ENCODE measurements at regions not wholly inside any gene's neighbourhood (a gene's known extent, or its start where the extent isn't known, plus 50 kb on each side); places are given as distances from the start of the nearest gene placed in this dataset.

DNA sequence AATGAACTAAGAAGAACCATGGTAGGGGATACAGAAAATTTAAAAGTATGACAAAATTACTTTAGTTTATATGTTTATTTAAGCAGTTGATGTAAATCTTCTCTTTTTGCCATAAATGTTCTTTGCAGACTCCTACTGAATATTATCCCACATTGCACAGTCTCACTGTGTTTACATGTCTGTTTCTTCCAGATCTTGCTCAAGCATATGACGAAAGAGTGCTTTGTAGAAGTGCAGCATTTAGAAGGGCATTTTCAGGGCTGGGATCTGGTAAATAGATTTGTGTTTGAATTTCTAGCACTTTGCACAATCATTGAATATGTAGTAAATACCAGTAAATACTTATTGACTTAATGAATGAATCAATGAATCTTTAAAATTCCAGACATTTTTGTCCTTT is 152.0 kb upstream of the EPHA7 start:
- no peak for TF ChIP-seq POLR2A (IDR thresholded peaks at IDR 0.05)
- TF ChIP-seq, protein P1, sequence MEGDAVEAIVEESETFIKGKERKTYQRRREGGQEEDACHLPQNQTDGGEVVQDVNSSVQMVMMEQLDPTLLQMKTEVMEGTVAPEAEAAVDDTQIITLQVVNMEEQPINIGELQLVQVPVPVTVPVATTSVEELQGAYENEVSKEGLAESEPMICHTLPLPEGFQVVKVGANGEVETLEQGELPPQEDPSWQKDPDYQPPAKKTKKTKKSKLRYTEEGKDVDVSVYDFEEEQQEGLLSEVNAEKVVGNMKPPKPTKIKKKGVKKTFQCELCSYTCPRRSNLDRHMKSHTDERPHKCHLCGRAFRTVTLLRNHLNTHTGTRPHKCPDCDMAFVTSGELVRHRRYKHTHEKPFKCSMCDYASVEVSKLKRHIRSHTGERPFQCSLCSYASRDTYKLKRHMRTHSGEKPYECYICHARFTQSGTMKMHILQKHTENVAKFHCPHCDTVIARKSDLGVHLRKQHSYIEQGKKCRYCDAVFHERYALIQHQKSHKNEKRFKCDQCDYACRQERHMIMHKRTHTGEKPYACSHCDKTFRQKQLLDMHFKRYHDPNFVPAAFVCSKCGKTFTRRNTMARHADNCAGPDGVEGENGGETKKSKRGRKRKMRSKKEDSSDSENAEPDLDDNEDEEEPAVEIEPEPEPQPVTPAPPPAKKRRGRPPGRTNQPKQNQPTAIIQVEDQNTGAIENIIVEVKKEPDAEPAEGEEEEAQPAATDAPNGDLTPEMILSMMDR (IDR thresholded peaks at IDR 0.05), result no peak

All from thyroid gland (tissue), 4 donors.